A673 (cell line): ENCODE measurements at regions not wholly inside any gene's neighbourhood (a gene's known extent, or its start where the extent isn't known, plus 50 kb on each side); places are given as distances from the start of the nearest gene placed in this dataset.

ENCODE experiments used
- BruUV-seq: library from RNA; stranded (reverse); fragments of 400-500 nt; replicated peaks from 2 replicates; lab custom pipeline; 2021; lab: Mats Ljungman, UMichigan
- CTCF ChIA-PET: fragments of 300-600 bp; sonication (Branson Sonifier 250); formaldehyde crosslinking; loops from one replicate; lab custom pipeline; 2022; ENCODE audit warnings: antibody characterized with exemption; lab: Charles Lee
- POLR2A ChIA-PET: fragments of 300-600 bp; sonication (Branson Sonifier 250); formaldehyde crosslinking; loops from one replicate; lab custom pipeline; 2022; ENCODE audit warnings: antibody characterized with exemption; ENCODE audit not compliant: low non-redundant PET; lab: Charles Lee
- DNase-seq: peaks from one replicate; pipeline ENCODE4 v3.0.0-alpha.2; 2015; ENCODE audit warnings: low spot score
- H3K27ac ChIP-seq: fragments of 200-600 bp; sonication (generic); 2 replicates; pipeline ENCODE4 v1.5.1; 2016; ENCODE audit warnings: mixed run types, low read depth, mild to moderate bottlenecking, mixed read lengths, antibody characterized with exemption, low read length; ENCODE audit not compliant: poor library complexity, severe bottlenecking
- H3K27me3 ChIP-seq: fragments of 200-600 bp; sonication (generic); replicated peaks from 2 replicates; pipeline ENCODE4 v1.6.1; 2017; ENCODE audit warnings: mixed run types, low read depth, mild to moderate bottlenecking, mixed read lengths, antibody characterized with exemption, low read length; ENCODE audit not compliant: insufficient read depth, poor library complexity
- H3K36me3 ChIP-seq: fragments of 200-600 bp; sonication (generic); 2 replicates; pipeline ENCODE4 v1.6.1; 2016; ENCODE audit warnings: mixed run types, mild to moderate bottlenecking, mixed read lengths, antibody characterized with exemption, low read length; ENCODE audit not compliant: insufficient read depth, poor library complexity, severe bottlenecking
- H3K4me1 ChIP-seq: fragments of 200-600 bp; sonication (generic); 2 replicates; pipeline ENCODE4 v1.6.1; 2017; ENCODE audit warnings: mixed run types, mild to moderate bottlenecking, mixed read lengths, antibody characterized with exemption, low read length; ENCODE audit not compliant: insufficient read depth, poor library complexity, severe bottlenecking
- H3K4me3 ChIP-seq: fragments of 200-600 bp; sonication (generic); 2 replicates; pipeline ENCODE4 v1.5.1; 2016; ENCODE audit warnings: low read depth, mixed run types, mild to moderate bottlenecking, mixed read lengths, low read length; ENCODE audit not compliant: poor library complexity, severe bottlenecking
- H3K9me3 ChIP-seq: fragments of 200-600 bp; sonication (generic); 2 replicates; pipeline ENCODE4 v1.6.1; 2016; ENCODE audit warnings: mixed run types, low read depth, mild to moderate bottlenecking, mixed read lengths, antibody characterized with exemption, low read length; ENCODE audit not compliant: poor library complexity, severe bottlenecking
- EZH2 ChIP-seq: fragments of 200-600 bp; sonication (generic); IDR thresholded peaks from 2 replicates; pipeline ENCODE4 v1.6.1; 2017; ENCODE audit warnings: borderline replicate concordance, low read depth, mild to moderate bottlenecking, mixed read lengths, antibody characterized with exemption, low read length; ENCODE audit not compliant: poor library complexity, severe bottlenecking
- intact Hi-C: fragments of 100-400 bp; cut with micrococcal nuclease; formaldehyde crosslinking; loops from one replicate; pipeline ENCODE4 v1.10.0; 2022; ENCODE audit not compliant: unreplicated experiment
- TF ChIP-seq, protein P1 (sequence below): fragments of 300-800, 200-600 bp; sonication (generic); conservative IDR thresholded peaks from 2 replicates; pipeline ENCODE4 v1.5.1; 2017; ENCODE audit warnings: low read depth, mild to moderate bottlenecking, antibody characterized with exemption, low read length, moderate library complexity, mixed read lengths

DNA sequence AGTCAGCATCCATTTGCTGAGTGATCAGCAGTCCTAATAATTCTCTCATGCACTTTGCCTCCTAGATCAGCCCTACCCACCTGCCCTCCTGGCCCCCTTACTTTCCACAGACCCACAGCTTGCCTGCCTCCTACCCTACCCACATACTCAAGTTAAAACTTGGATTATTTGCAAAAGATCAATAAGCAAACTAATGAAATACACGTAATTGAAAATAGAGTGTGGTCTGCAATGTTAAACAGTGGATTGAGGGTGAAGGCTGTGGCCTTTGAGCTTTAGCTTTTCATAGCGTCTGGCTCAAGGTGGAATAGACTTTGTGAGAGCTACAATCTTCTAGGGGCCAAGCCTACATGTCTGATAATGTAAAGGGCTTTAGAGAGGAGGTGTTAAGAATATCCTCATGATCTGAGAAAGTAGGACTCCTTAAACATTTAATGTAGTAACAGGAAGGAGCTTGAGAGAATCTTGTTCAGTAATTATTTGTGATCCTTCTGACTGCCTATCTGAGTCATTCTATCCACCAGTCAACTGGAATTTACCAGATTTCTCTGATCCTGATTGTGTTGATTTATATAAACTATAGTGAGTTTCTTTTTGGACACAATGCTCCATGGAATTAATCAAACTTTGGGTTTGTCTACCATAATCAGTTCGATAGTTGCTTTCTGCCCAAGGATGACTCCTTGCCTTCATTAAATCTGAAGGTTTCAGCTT is 310.0 kb downstream of the HRH4 start:
- Histone ChIP-seq H3K27me3 (no peaks in the 10 kb centered on the region), H3K4me3 (no peak overlapping the region), H3K4me1 (no peaks in the 10 kb centered on the region), H3K36me3 (no peaks in the 10 kb centered on the region), H3K9me3 (no peaks in the 10 kb centered on the region), H3K27ac (no peak overlapping the region)
- TF ChIP-seq EZH2, result no peak
- TF ChIP-seq, protein P1, sequence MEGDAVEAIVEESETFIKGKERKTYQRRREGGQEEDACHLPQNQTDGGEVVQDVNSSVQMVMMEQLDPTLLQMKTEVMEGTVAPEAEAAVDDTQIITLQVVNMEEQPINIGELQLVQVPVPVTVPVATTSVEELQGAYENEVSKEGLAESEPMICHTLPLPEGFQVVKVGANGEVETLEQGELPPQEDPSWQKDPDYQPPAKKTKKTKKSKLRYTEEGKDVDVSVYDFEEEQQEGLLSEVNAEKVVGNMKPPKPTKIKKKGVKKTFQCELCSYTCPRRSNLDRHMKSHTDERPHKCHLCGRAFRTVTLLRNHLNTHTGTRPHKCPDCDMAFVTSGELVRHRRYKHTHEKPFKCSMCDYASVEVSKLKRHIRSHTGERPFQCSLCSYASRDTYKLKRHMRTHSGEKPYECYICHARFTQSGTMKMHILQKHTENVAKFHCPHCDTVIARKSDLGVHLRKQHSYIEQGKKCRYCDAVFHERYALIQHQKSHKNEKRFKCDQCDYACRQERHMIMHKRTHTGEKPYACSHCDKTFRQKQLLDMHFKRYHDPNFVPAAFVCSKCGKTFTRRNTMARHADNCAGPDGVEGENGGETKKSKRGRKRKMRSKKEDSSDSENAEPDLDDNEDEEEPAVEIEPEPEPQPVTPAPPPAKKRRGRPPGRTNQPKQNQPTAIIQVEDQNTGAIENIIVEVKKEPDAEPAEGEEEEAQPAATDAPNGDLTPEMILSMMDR, result no peak
- POLR2A ChIA-PET, result no interaction called here
- DNase-seq, result no peak
- intact Hi-C loops, result no loop called here
- no TSS peak for BruUV-seq
- CTCF ChIA-PET, result no interaction called here

DNA sequence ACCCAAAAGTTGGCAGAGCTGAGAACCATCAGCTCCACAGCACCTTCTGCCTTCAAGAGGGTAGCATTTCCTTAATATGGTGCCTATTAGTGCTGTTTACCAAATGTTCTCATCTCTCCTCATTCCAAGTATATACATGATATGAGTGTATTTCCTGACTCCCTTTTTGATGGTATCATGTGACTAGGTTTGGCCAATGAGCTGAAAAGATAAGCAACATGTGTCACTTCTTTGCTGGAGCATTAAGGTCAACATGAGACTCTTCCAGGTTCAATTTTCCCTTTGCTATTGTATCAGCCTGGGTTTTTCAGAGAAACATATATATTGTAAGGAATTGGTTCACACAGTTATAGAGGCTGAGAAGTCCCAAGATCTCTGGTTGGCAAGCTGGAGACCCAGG is 310.9 kb downstream of the HRH4 start:
- POLR2A ChIA-PET, result no interaction called here

DNA sequence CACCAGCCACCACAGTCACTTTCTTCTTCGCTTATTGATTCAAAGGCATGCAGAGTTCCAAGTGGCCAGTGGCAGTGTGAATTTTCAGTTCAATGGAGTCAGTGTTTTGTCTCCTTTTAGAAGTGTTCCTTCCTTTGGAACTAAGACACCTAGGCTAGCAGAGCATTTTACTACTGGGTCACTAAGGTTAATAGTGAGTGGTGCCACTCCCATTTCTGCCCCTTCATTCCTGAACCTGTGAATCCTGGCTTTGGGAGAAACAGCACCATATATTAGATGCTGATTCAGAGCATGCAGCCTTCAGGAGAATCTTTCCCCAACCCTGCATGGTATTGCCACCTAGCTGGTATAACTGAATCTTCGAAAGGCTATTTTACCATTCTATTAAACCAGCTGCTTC is 312.7 kb downstream of the HRH4 start:
- BruUV-seq, result no TSS peak
- Histone ChIP-seq H3K27ac (no peak overlapping the region), H3K36me3 (no peaks in the 10 kb centered on the region), H3K27me3 (no peaks in the 10 kb centered on the region), H3K9me3 (no peaks in the 10 kb centered on the region), H3K4me1 (no peaks in the 10 kb centered on the region), H3K4me3 (no peak overlapping the region)
- intact Hi-C loops, result no loop called here
- no peak for DNase-seq
- ChIA-PET POLR2A (no interaction called here), CTCF (no interaction called here)
- TF ChIP-seq, protein P1, result no peak
- no peak for TF ChIP-seq EZH2

More for the DNA sequence above, 310.9 kb downstream of the HRH4 start:
- Histone ChIP-seq H3K4me1 (no peaks in the 10 kb centered on the region), H3K36me3 (no peaks in the 10 kb centered on the region), H3K4me3 (no peak overlapping the region), H3K9me3 (no peaks in the 10 kb centered on the region), H3K27me3 (no peaks in the 10 kb centered on the region), H3K27ac (no peak overlapping the region)
- DNase-seq, result no peak
- intact Hi-C loops, result no loop called here
- no peak for TF ChIP-seq EZH2
- TF ChIP-seq, protein P1, result no peak
- CTCF ChIA-PET, result no interaction called here
- BruUV-seq, result no TSS peak
